HG02642 (cell line): ENCODE measurements at regions not wholly inside any gene's neighbourhood (a gene's known extent, or its start where the extent isn't known, plus 50 kb on each side); places are given as distances from the start of the nearest gene placed in this dataset.
"Not testable (repeated sequence)": the region's sequence is repeated elsewhere in the genome, so short reads cannot be mapped to it uniquely, and the experiment has no call there.

Source experiments
- ATAC-seq: cut with Tn5 transposase; IDR thresholded peaks from one replicate; pipeline ENCODE4 v1.9.1; 2021; ENCODE audit warnings: mild to moderate bottlenecking; ENCODE audit not compliant: unreplicated experiment, poor library complexity

DNA sequence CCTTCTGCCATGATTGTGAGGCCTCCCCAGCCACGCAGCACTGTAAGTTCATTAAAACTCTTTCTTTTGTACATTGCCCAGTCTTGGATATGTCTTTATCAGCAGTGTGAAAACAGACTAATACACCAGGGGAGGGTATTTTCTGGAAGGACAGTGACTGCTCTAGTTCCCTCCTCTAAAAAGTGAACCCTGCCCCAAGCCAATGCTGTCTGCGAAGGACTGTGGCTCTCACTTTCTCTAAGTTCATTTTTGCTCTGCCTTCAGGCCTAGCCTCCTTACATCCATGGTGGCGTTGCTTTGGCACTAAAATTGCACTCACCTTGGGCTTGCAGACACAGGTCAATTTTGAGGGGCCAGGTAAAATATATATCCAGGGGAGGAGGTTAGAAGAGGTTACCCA, 323.0 kb downstream of the VRK1 start:
- ATAC-seq, result no peak

GRCh38 chr14:97120611-97121031, 323.4 kb downstream of the VRK1 start:
- peak; percentile 75 for ATAC-seq

- ATAC-seq, result no peak
Measured at GRCh38 chr14:97129639-97130038, 332.5 kb downstream of the VRK1 start.

DNA sequence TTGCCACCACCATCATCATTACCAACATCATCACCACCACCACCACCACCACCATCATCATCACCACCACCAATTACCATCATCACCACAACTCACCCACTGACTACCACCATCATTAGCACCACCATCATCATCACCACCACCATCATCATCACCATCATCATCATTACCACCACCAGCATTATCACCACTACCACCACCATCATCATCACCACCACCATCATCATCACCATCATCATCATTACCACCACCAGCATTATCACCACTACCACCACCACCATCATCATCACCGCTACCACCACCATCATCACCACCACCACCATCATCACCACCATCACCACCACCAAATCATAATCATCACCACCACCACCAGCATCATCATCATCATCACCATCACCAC, 338.7 kb downstream of the VRK1 start:
- ATAC-seq, result not testable (repeated sequence)

DNA sequence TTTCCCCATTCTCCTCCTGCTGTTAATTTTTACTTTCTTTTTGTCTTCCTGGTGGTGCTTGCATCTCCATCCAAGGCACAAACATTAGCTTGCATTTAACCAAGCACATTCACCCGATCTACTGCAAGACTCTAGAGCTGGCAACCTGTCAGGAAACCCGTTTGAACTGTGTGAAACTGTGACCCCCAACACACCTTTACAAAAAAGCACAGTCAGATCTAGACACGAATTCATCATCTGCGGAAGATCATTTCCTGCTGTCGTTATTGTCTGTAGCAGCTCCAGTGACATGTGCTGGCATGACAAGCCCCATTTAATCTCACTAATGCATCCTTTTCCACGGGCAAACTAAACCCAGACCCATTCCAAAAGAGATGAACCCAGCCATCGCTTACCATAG, 340.5 kb downstream of the VRK1 start:
- no peak for ATAC-seq

- ATAC-seq, result no peak
Measured at GRCh38 chr14:97138801-97139200, 341.6 kb downstream of the VRK1 start.

- ATAC-seq, result no peak
Measured at GRCh38 chr14:97143011-97143410, 345.8 kb downstream of the VRK1 start.

DNA sequence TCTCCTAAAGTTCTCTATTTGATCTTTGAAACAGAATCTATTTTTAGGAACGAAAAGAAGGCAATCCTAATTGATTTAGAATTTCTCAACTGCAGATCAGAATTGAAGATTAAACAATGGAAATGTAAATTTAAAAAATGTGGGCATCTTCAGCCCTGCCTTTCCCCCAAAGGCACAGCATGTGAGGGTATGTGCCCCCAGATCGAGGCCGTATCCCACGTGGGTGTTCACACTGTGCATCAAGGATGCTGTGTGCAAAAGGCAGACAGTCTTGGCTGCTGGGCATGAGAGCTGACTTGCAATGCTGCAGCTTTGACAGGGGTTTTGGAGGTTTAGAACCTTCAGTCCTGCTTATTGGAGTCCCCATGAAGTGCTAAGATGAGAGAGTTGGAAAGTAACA, 346.3 kb downstream of the VRK1 start:
- no peak for ATAC-seq

- not testable (repeated sequence) for ATAC-seq
Measured at GRCh38 chr14:97148021-97148420, 350.8 kb downstream of the VRK1 start.

DNA sequence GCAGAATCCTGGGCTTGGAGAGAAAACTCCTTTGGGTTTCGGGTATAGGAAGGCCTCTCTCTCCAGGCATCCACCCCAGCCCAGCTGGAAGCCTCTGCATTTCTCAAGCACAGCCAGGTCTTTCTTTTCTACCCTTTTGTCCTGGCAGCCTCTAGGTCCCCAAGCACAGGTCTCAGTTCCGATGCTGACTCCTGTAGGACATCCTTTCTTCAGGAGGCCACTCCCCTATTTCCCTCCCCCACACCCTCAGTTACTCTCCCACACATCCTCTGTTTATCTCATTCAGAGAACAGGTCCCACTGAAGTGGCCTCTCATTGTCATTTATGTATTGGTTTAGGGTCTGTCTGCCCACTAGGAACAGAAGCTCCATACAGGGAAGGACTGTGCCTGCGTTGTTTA, 352.6 kb downstream of the VRK1 start:
- no peak for ATAC-seq

GRCh38 chr14:97153527-97153926, 356.3 kb downstream of the VRK1 start:
- no peak for ATAC-seq

DNA sequence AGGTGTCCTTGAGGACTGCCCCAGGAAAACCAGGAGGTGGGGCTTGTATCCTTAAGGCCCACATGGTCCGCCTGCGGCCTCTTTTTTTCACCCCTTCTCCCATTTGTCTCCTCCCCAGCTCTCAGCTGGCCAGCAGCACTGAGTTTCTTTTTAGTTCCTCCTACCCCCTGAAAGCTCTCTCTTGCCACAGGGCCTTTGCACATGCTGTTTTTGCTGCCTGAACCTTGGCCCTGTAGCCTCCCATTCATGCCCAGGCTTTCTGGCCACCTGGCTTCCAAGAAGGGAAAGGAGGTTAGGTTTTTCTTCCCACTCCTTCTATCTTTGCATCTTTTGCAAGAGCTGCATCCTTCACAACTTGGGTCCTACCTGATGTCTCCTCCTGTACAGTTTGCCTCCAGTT, 358.1 kb downstream of the VRK1 start:
- ATAC-seq, result no peak

DNA sequence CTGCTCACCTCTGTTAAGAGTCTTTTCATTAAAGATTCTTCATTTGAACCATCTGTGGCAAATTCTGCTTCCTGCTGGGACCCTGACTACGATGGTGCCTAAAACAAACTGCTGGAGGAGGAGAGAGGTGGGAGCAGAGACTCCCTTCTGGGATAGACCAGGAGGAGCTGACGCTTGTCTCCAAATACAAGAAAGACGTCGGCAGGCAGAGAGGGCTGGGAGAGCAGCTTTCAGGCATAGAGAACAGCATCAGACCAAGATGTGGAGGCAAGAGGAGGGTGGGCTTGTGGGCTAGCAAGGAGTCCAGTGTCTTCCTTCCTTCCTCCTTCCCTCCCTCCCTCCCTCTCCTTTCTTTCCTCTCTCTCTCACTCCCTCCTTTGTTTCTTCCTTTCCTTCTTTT, 358.6 kb downstream of the VRK1 start:
- no peak for ATAC-seq

DNA sequence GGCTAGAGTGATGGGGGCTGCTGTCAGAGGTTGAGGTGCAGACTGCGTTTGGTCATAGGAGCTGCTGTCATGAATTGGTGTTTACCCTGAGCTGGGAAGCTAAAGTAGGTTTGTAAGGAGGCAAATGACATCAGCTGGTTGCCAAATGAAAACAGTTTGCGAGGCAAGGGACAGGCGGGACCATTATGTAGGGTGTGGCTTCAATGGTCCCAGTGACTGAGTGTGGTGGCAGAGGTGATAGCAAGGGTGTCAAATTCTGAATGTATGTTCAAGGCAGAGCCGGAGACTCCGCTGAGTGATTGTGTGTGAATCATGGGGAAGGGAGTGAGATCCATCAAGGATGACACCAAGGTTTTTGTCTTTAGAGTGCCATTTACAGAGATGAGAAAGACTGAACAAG, 359.5 kb downstream of the VRK1 start:
- ATAC-seq, result no peak

- ATAC-seq, result no peak
Measured at GRCh38 chr14:97158102-97158501, 360.9 kb downstream of the VRK1 start.

DNA sequence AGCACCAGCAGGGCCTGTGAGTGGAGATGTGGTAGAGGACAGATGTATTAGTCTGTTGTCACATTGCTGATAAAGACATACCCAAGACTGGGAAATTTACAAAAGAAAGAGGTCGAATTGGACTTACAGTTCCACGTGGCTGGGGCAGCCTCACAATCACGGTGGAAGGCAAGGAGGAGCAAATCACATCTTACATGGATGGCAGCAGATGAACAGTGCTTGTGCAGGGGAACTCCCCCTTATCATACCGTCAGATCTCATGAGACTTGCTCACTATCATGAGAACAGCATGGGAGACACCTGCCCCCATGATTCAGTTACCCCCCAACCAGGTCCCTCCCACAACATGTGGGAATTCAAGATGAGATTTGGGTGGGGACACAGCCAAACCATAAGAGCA, 361.9 kb downstream of the VRK1 start:
- no peak for ATAC-seq

GRCh38 chr14:97162621-97163020, 365.4 kb downstream of the VRK1 start:
- no peak for ATAC-seq

GRCh38 chr14:97164021-97164420, 366.8 kb downstream of the VRK1 start:
- no peak for ATAC-seq

DNA sequence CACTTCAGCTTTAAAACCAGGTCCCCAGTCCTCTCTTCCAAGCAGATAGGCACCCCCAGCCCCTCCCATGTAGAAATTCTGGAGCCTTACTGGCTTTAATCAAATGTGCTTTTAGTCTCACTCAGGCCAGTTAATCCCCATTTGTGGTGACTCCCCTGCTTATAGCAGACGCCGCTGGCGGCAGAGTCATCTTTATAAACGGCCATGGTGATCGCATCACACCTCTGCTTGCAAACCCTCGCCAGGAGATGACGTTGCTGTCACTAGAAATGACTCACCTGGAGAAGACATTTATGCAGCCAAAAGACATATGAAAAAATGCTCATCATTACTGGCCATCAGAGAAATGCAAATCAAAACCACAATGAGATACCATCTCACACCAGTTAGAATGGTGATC, 369.3 kb downstream of the VRK1 start:
- ATAC-seq, result no peak

- not testable (repeated sequence) for ATAC-seq
Measured at GRCh38 chr14:97167577-97167976, 370.4 kb downstream of the VRK1 start.

DNA sequence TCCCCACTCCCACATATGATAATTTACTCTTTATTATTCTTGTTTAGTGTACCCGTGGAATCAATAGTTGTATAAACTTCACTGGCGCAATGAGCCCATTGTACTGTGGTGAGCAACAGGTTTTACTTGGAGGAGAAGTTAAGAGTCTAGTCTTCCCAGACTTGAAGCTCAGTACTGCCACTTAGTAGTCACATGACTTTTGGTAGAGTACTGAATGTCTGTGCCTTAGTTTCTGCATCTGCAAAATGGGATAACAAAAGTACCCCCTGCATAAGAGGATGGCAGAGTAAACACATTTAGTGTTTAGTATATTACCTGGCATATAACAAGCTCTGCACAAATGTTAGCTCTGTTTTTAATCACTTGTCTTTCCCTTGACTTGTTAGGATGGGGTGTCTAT, 375.5 kb downstream of the VRK1 start:
- ATAC-seq, result no peak

GRCh38 chr14:97177016-97177415, 379.8 kb downstream of the VRK1 start:
- no peak for ATAC-seq

- ATAC-seq, result no peak
Measured at GRCh38 chr14:97177635-97178034, 380.5 kb downstream of the VRK1 start.
